Vagina (tissue), 2 donors: ENCODE measurements at regions not wholly inside any gene's neighbourhood (a gene's known extent, or its start where the extent isn't known, plus 50 kb on each side); places are given as distances from the start of the nearest gene placed in this dataset.

Experiments used
- CTCF ChIP-seq, 3 experiments: fragments of 450-650 bp in 2 of 3; fragments of 200-600 bp in 1 of 3; sonication (generic) in 1 of 3; IDR thresholded peaks; one replicate each; pipeline ENCODE4 v1.5.1; 2017 to 2019; ENCODE audit warnings: antibody characterized with exemption in 3 of 3, mild to moderate bottlenecking in 2 of 3, moderate library complexity in 2 of 3
- POLR2A ChIP-seq, 2 donors: fragments of 450-650 bp; IDR thresholded peaks; one replicate each; pipeline ENCODE4 v1.6.1; 2017; ENCODE audit warnings: antibody characterized with exemption in 2 of 2, mild to moderate bottlenecking in 2 of 2, moderate library complexity in 2 of 2
- POLR2AphosphoS5 ChIP-seq, 2 donors: sonication (generic); formaldehyde crosslinking; IDR thresholded peaks; one replicate each; pipeline ENCODE4 v1.9.0; 2017; ENCODE audit warnings: antibody characterized with exemption in 2 of 2, mild to moderate bottlenecking in 2 of 2, low read depth in 1 of 2; ENCODE audit not compliant: insufficient read depth in 1 of 2

GRCh38 chr3:5784690-5785089 is 597.2 kb downstream of the EDEM1 start:
- no peak for TF ChIP-seq CTCF (IDR thresholded peaks at IDR 0.05)
- no peak for TF ChIP-seq POLR2A (IDR thresholded peaks at IDR 0.05)
- no peak for TF ChIP-seq POLR2AphosphoS5 (IDR thresholded peaks at IDR 0.05; ENCODE audit: insufficient read depth in 1 of 2, low read depth in 1 of 2)
